ENCODE measurements at regions not wholly inside any gene's neighbourhood (a gene's known extent, or its start where the extent isn't known, plus 50 kb on each side); places are given as distances from the start of the nearest gene placed in this dataset.

- Mint-ChIP-seq H3K27ac (peak overlapping the region in 1 of 7 donors; percentile 55), H3K4me1 (peaks cover 18 to 61% (median 35%) of the 10 kb centered on the region in 4 donors), H3K4me3 (peak overlapping the region in 2 of 8 donors; percentile 41 to 59), H3K36me3 (no peaks in the 10 kb centered on the region), H3K9me3 (no peaks in the 10 kb centered on the region), H3K27me3 (no peaks in the 10 kb centered on the region)
- Histone ChIP-seq H3K9me3 (ENCODE audit: control insufficient read depth in 1 of 2, low read length in 2 of 2) (no peaks in the 10 kb centered on the region), H3K4me1 (ENCODE audit: insufficient read depth, low read length) (peaks cover 26% of the 10 kb centered on the region), H3K27me3 (ENCODE audit: insufficient read depth, low read length) (no peaks in the 10 kb centered on the region), H3K36me3 (ENCODE audit: insufficient read depth, low read length) (no peaks in the 10 kb centered on the region), H3K27ac (ENCODE audit: low read depth, low read length) (no peak overlapping the region), H3K4me3 (ENCODE audit: low read length in 2 of 2) (no peak overlapping the region)
- CTCF ChIA-PET (ENCODE audit: partially characterized antibody), result interaction anchor here (1.0 to 5.7 kb wide), 6 partner anchors 9 to 124 kb away, joined by 3 to 53 read pairs (median 6); no protein-coding TSS in a partner anchor
- POLR2A ChIA-PET (ENCODE audit: partially characterized antibody), result interaction anchor here (1.1 to 1.2 kb wide), 2 partner anchors 21 to 98 kb away, joined by 3 to 4 read pairs; no protein-coding TSS in a partner anchor
- DNase-seq, result no peak
- intact Hi-C loops (cut with micrococcal nuclease), result no loop called here
Measured at GRCh38 chr14:65948302-65948701, 535.8 kb downstream of the FUT8 start.

- intact Hi-C loops (cut with micrococcal nuclease), result loop anchor here (1.0 kb wide), 1 partner anchor 13 kb away; no protein-coding TSS in a partner anchor
- Histone ChIP-seq H3K9me3 (ENCODE audit: control insufficient read depth in 1 of 2, low read length in 2 of 2) (no peaks in the 10 kb centered on the region), H3K4me1 (ENCODE audit: insufficient read depth, low read length) (peaks cover 19% of the 10 kb centered on the region), H3K4me3 (ENCODE audit: low read length in 2 of 2) (no peak overlapping the region), H3K27me3 (ENCODE audit: insufficient read depth, low read length) (no peaks in the 10 kb centered on the region), H3K36me3 (ENCODE audit: insufficient read depth, low read length) (no peaks in the 10 kb centered on the region), H3K27ac (ENCODE audit: low read depth, low read length) (no peak overlapping the region)
- Mint-ChIP-seq H3K27ac (peak overlapping the region in 6 of 7 donors; percentile 3 to 76 (median 64)), H3K4me3 (peak overlapping the region in 5 of 8 donors; percentile 17 to 67 (median 30)), H3K27me3 (no peaks in the 10 kb centered on the region), H3K36me3 (no peaks in the 10 kb centered on the region), H3K4me1 (peaks cover 17 to 59% (median 27%) of the 10 kb centered on the region in 4 donors), H3K9me3 (no peaks in the 10 kb centered on the region)
- ChIA-PET POLR2A (ENCODE audit: partially characterized antibody) (interaction anchor here (0.5 to 2.5 kb wide), 6 partner anchors 9 to 1027 kb away, joined by 3 to 19 read pairs (median 8); no protein-coding TSS in a partner anchor), CTCF (ENCODE audit: partially characterized antibody) (interaction anchor here (0.8 to 5.7 kb wide), 9 partner anchors 9 to 786 kb away, joined by 3 to 53 read pairs (median 4); partner anchors contain the start of gene FUT8)
- DNase-seq, result no peak
Measured at GRCh38 chr14:65949711-65950516, 536.3 kb upstream of the CCDC196 start.

- no peak for DNase-seq
- no peak overlapping the region for H3K4me3 ChIP-seq (ENCODE audit: low read length in 2 of 2)
- ChIA-PET POLR2A (ENCODE audit: partially characterized antibody) (interaction anchor here (1.5 kb wide), 1 partner anchor 105 kb away, joined by 3 read pairs; no protein-coding TSS in a partner anchor), CTCF (ENCODE audit: partially characterized antibody) (interaction anchor here (1.2 to 11.7 kb wide), 7 partner anchors 27 to 543 kb away, joined by 3 to 182 read pairs (median 5); no protein-coding TSS in a partner anchor)
- H3K27ac ChIP-seq (ENCODE audit: low read depth, low read length), result no peak overlapping the region
- H3K9me3 ChIP-seq (ENCODE audit: control insufficient read depth in 1 of 2, low read length in 2 of 2), result no peaks in the 10 kb centered on the region
- H3K36me3 ChIP-seq (ENCODE audit: insufficient read depth, low read length), result no peaks in the 10 kb centered on the region
- intact Hi-C loops (cut with micrococcal nuclease), result no loop called here
- H3K36me3 Mint-ChIP-seq, result no peaks in the 10 kb centered on the region
- H3K4me1 ChIP-seq (ENCODE audit: insufficient read depth, low read length), result peaks cover 25% of the 10 kb centered on the region
- no peaks in the 10 kb centered on the region for H3K27me3 Mint-ChIP-seq
- no peak overlapping the region for H3K27ac Mint-ChIP-seq
- H3K4me3 Mint-ChIP-seq, result no peak overlapping the region
- no peaks in the 10 kb centered on the region for H3K27me3 ChIP-seq (ENCODE audit: insufficient read depth, low read length)
- peaks cover 14 to 42% (median 23%) of the 10 kb centered on the region in 4 donors for H3K4me1 Mint-ChIP-seq
- H3K9me3 Mint-ChIP-seq, result no peaks in the 10 kb centered on the region
Measured at GRCh38 chr14:65954942-65955341, 531.2 kb upstream of the CCDC196 start.

- H3K9me3 Mint-ChIP-seq, result no peaks in the 10 kb centered on the region
- Histone ChIP-seq H3K27me3 (ENCODE audit: insufficient read depth, low read length) (no peaks in the 10 kb centered on the region), H3K9me3 (ENCODE audit: control insufficient read depth in 1 of 2, low read length in 2 of 2) (no peaks in the 10 kb centered on the region), H3K36me3 (ENCODE audit: insufficient read depth, low read length) (no peaks in the 10 kb centered on the region), H3K4me3 (ENCODE audit: low read length in 2 of 2) (no peak overlapping the region), H3K4me1 (ENCODE audit: insufficient read depth, low read length) (peaks cover 23% of the 10 kb centered on the region), H3K27ac (ENCODE audit: low read depth, low read length) (no peak overlapping the region)
- no peak overlapping the region for H3K4me3 Mint-ChIP-seq
- H3K36me3 Mint-ChIP-seq, result no peaks in the 10 kb centered on the region
- intact Hi-C loops (cut with micrococcal nuclease), result loop anchor here (2.0 kb wide), 2 partner anchors 29 to 735 kb away; no protein-coding TSS in a partner anchor
- POLR2A ChIA-PET (ENCODE audit: partially characterized antibody), result no interaction called here
- no peak for DNase-seq
- H3K4me1 Mint-ChIP-seq, result peaks cover 18 to 38% (median 24%) of the 10 kb centered on the region in 4 donors
- H3K27ac Mint-ChIP-seq, result no peak overlapping the region
- CTCF ChIA-PET (ENCODE audit: partially characterized antibody), result interaction anchor here (0.8 to 11.7 kb wide), 16 partner anchors 8 to 793 kb away, joined by 3 to 182 read pairs (median 23); partner anchors contain the start of gene FUT8
- H3K27me3 Mint-ChIP-seq, result no peaks in the 10 kb centered on the region
Measured at GRCh38 chr14:65957631-65958205, 528.5 kb upstream of the CCDC196 start.

GRCh38 chr14:65958664-65959562, 527.3 kb upstream of the CCDC196 start:
- H3K4me3 ChIP-seq (ENCODE audit: low read length in 2 of 2), result no peak overlapping the region
- no peaks in the 10 kb centered on the region for H3K36me3 Mint-ChIP-seq
- no peaks in the 10 kb centered on the region for H3K27me3 Mint-ChIP-seq
- intact Hi-C loops (cut with micrococcal nuclease), result loop anchor here (1.0 to 2.0 kb wide), 7 partner anchors 30 to 973 kb away; partner anchors contain the start of gene FNTB
- DNase-seq, result peak in 4 of 5 donors; percentile 30 to 47 (median 45)
- H3K9me3 Mint-ChIP-seq, result no peaks in the 10 kb centered on the region
- H3K36me3 ChIP-seq (ENCODE audit: insufficient read depth, low read length), result no peaks in the 10 kb centered on the region
- peaks cover 23% of the 10 kb centered on the region for H3K4me1 ChIP-seq (ENCODE audit: insufficient read depth, low read length)
- H3K27ac ChIP-seq (ENCODE audit: low read depth, low read length), result no peak overlapping the region
- H3K4me3 Mint-ChIP-seq, result no peak overlapping the region
- ChIA-PET CTCF (ENCODE audit: partially characterized antibody) (interaction anchor here (0.5 to 11.7 kb wide), 35 partner anchors 9 to 797 kb away, joined by 3 to 182 read pairs (median 6); partner anchors contain the start of gene FUT8), POLR2A (ENCODE audit: partially characterized antibody) (interaction anchor here (0.9 to 3.2 kb wide), 6 partner anchors 31 to 546 kb away, joined by 7 to 18 read pairs (median 12); partner anchors contain the start of gene FUT8)
- no peak overlapping the region for H3K27ac Mint-ChIP-seq
- H3K9me3 ChIP-seq (ENCODE audit: control insufficient read depth in 1 of 2, low read length in 2 of 2), result no peaks in the 10 kb centered on the region
- no peaks in the 10 kb centered on the region for H3K27me3 ChIP-seq (ENCODE audit: insufficient read depth, low read length)
- H3K4me1 Mint-ChIP-seq, result peaks cover 18 to 32% (median 24%) of the 10 kb centered on the region in 4 donors

GRCh38 chr14:65959563-65960024, 526.6 kb upstream of the CCDC196 start:
- POLR2A ChIA-PET (ENCODE audit: partially characterized antibody), result interaction anchor here (0.9 to 3.2 kb wide), 8 partner anchors 31 to 795 kb away, joined by 3 to 18 read pairs (median 10); partner anchors contain the start of gene FUT8
- H3K4me3 Mint-ChIP-seq, result no peak overlapping the region

More at GRCh38 chr14:65959563-65960024, 526.6 kb upstream of the CCDC196 start:
- H3K27ac Mint-ChIP-seq, result no peak overlapping the region
- Histone ChIP-seq H3K27me3 (ENCODE audit: insufficient read depth, low read length) (no peaks in the 10 kb centered on the region), H3K4me1 (ENCODE audit: insufficient read depth, low read length) (peaks cover 23% of the 10 kb centered on the region), H3K36me3 (ENCODE audit: insufficient read depth, low read length) (no peaks in the 10 kb centered on the region), H3K4me3 (ENCODE audit: low read length in 2 of 2) (no peak overlapping the region), H3K9me3 (ENCODE audit: control insufficient read depth in 1 of 2, low read length in 2 of 2) (no peaks in the 10 kb centered on the region), H3K27ac (ENCODE audit: low read depth, low read length) (no peak overlapping the region)
- CTCF ChIA-PET (ENCODE audit: partially characterized antibody), result interaction anchor here (0.5 to 11.7 kb wide), 36 partner anchors 9 to 798 kb away, joined by 3 to 182 read pairs (median 6); partner anchors contain the start of gene FUT8
- H3K27me3 Mint-ChIP-seq, result no peaks in the 10 kb centered on the region
- H3K36me3 Mint-ChIP-seq, result no peaks in the 10 kb centered on the region
- intact Hi-C loops (cut with micrococcal nuclease), result loop anchor here (1.0 to 2.0 kb wide), 7 partner anchors 31 to 973 kb away; partner anchors contain the start of gene FNTB
- no peaks in the 10 kb centered on the region for H3K9me3 Mint-ChIP-seq
- peaks cover 18 to 27% (median 23%) of the 10 kb centered on the region in 4 donors for H3K4me1 Mint-ChIP-seq
- no peak for DNase-seq

All from CD4-positive, alpha-beta memory T cell (primary cell).